GM21786 (cell line): ENCODE measurements at regions not wholly inside any gene's neighbourhood (a gene's known extent, or its start where the extent isn't known, plus 50 kb on each side); places are given as distances from the start of the nearest gene placed in this dataset.

ENCODE experiments used
- ATAC-seq: cut with Tn5 transposase; IDR thresholded peaks from one replicate; pipeline ENCODE4 v1.9.1; 2021; ENCODE audit not compliant: unreplicated experiment

DNA sequence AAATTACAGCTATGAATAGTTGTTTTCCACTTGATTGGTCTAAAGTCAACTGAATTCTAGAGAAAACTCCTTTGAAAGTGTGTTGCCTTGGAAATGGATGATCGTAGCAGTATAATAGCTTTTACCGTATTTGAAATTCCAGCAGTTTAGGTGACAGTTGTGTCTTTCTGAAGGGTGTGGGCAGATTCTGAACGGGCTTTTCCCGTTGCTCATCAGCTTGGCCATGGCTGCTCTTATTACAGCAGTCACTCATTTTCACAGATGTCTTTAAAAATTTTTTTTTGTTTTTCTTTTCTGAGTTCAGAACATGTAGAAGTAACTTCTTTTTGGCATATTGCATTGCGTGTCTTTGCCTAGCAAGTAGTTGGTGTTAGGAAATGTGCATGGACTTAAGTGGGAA, 69.6 kb upstream of the SLC4A4 start:
- no peak for ATAC-seq

DNA sequence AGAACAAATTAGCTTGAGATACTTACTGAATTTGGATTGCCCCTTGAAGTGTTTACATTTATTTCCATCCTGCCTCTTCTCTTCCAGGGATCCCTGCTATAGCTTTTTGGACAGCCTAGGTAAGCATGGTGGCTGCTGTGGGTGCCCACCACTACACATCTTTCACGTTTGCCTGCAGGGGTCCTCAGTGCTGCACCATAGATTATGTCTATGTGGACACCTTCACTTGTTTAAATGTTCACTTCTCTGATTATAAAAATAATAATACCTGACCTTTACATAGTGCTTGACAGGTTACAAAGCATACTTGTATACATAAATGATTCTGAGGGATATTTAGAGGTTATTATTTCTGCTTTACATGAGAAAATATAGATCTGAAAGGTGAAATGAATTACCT, 67.9 kb upstream of the SLC4A4 start:
- peak; percentile 37 for ATAC-seq

DNA sequence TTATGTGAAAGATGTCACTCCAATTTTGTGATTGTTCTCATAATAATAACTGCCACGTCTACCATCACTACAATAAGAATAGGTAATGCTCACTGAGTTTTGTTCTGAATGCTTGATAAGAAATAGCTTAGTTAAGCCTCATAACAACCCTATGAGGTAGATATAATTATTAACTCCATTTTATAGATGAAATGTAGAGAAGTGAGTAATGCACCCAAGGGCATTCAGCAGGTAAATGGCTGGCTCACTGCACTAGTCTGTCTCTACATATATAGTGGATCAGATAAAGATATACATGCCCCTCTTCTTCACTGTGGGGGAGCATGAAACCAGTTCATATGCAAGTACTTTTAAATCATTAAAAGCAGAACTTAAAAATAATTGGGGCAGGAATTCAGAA, 65.8 kb upstream of the SLC4A4 start:
- ATAC-seq, result no peak

DNA sequence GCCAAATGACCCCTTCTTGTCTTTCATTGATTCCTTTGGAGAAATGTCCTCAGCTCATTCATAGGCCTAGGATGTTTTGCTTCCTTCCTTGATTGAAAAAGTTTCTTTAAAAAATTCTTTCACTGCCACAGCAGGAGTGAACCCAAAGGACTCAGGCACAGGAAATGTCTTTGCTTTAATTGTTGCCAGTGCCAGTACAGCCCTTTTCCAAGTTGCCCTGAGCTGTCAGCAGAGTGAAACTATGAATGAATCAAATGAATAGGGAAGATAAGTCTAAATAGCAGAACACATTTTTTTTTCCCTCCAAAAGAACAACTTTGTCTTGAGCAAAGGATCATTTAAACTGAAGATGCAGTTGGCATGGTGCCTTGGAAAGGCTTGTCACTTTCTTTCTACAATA, 63.8 kb upstream of the SLC4A4 start:
- no peak for ATAC-seq

DNA sequence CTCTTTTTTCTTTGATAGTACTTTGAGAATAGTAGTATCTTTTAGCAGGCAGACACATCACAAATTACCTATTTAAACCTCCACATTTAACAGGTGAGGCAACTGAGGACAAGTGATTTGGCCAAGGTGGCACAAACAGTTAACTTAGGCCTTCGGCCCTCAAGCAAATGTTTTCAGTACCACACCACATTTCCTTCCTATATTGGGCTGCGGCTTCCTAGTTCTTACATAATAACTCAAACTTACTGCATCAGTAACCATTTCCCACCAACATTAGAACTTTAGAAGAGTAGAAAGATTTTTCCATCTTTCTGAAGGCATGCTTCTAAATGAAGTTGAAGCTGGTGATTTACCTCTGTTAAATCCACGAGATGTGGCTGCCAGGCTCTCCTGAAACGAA, 63.2 kb upstream of the SLC4A4 start:
- peak; percentile 44 for ATAC-seq

DNA sequence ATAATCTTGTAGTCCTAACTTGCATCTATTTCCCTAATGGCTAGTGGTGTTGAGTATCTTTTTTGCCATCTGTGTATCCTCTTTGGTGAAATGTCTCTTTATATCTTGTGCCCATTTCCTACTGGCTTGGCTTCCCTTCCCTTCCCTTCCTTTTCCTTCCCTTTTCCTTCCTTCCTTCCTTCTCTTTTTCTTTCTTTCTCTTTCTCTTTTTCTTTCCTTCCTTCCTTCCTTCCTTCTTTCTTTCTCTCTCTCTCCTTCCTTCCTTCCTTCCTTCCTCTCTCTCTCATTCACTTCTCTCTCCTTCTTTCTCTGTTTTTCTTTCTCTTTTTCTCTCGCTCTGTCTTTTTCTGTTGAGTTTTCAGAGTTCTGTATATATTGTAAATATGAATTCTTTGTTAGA, 61.5 kb upstream of the SLC4A4 start:
- ATAC-seq, result no peak

DNA sequence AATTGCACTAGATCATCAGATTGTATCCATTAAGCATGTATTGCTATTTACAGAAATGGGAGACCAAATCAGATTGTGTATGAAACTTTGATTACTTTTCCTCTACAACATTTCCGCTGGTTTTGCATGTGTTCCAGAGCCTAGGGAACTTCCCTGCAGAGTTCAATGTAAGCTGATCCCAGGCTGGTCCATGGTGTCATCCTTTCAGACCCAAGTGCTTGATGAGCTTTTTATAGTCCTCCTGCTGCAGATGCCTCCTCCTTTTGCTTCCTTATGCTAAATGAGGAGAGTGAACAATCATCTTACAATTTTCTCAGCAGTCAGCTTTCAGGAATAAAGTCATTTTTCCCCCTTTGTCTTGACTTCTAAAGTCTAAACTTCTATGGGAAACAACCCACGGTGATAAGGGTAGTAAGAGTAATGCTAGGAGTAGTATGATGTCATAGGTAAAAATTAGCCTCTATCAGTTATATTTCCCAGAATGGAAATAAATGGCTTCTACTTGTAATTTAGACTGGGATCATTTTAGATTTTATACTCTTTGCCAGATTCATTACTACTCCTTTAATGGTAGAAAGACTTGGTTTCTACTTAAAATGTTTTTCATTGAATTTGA, 55.1 kb upstream of the SLC4A4 start:
- no peak for ATAC-seq

DNA sequence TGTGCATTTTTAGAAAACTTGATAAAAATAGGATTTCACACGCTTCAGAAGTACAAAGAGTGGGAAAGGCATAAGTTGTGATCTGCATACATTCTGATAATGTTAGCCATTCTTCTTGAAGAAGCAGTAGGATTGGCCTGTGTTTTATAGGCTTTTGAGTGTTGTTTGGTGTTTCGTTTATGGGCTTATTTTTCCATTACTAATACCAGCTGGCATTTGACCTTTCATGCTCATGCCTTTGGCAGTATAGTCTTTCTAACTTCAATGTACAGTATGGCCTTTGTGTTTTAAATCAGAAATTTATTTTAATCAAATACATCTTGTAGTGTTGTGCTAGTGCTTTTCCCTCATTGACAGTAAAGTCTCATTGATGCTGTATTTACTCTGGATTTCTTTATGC, 51.5 kb upstream of the SLC4A4 start:
- ATAC-seq, result no peak

DNA sequence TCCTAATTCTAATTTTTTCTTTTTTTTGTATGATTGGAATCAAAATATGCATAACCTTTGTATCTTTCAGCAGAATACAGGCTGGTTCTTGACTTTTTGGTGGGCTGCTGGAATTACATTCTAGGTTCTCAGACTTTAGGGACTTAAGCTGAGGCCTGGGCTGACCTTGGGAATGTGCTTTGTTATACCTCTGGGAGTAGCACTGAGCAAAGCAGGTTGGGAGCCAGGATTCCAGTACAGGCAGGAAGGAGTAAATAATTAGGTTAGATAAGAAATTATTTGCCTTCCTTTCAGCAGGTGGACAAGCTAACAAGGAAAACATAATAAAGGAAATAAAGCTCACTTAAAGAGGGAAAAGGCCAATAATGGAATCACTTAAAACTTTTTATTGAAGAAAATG, 49.9 kb upstream of the SLC4A4 start:
- no peak for ATAC-seq
